Ramos (cell line): ENCODE measurements at regions not wholly inside any gene's neighbourhood (a gene's known extent, or its start where the extent isn't known, plus 50 kb on each side); places are given as distances from the start of the nearest gene placed in this dataset.

Source experiments
- in situ Hi-C: fragments of 300-500 bp; cut with MboI; formaldehyde crosslinking; loops from one replicate; pipeline ENCODE4 v1.14.3; 2022; ENCODE audit warnings: low sequenced_read_pairs; ENCODE audit not compliant: unreplicated experiment

DNA sequence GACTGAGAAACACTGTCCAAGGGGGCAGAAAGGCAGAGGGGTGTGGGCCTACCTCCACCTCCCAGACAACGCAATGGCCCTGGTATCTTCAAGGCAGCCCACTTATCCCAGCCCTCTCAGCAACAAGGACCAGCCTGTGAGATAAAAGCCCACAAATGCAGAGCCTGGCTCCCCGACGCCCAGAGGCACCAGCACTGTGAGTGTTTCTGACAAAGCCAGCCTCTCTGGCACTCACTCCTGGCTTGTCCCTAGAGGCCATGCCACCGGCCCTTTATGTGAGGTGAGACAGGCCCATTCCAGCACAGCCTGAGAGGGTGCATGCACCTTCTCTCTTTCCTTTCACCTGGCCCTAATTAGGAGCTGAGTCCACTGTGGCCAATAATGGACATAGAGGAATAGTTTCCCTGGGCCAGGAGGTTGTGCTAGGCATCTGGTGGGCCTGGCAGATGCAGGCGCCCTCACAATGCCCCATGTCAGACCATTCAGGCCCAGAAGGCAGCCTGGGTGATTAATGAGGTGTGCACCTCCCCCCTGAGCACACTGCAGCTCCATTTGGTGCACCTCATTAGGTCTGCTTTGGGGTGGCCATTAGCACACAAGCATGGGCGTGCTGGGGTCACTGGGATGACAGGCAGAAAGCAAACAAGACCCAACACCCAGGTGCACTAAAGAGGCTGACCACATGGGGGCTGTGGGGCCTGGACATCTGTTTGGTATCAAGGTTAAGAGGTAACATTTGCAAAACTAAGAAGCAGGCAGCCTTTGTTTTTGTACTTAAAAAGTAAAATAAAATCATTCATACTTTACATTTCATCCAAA, 176.0 kb downstream of the MED10 start:
- in situ Hi-C loops = no loop called here

DNA sequence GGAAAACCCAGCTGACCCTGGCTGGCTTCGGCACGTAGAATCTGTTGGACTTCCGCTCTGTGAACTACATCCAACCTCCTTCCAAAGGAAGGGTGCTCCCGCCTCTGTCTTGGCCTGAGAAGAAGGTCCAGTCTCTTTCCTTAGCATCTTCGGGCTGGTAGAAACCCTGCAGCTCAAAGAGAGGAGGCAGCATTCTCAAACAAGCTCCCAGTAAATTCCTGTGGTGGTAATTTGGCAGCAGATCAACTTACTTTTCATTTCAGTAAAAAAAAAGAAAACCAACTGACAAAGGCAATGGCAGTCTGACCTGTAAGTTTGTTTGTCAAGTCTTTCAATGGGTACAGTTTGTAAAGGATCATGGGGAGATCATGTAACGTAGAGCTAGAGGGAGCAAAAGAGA, 176.7 kb downstream of the MED10 start:
- in situ Hi-C loops = no loop called here

DNA sequence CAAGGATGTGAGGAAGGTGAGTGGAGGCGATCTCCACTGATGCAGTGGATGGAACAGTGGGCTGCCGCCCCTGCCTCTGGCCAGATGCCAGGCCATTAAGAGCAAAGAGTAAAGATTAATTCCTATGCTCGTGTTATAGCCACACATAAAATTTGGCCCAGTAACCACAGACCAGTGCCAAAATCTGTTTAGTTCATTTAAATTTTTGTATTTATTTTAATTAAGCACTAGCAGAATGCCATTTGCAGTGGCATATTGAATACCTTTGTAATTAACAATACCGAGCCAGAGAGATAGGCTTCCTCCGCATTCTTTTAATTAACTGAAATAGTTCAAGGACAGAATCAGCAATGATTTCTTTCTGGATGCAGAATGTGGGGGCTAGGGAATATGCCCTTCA, 179.8 kb downstream of the MED10 start:
- in situ Hi-C loops = no loop called here

DNA sequence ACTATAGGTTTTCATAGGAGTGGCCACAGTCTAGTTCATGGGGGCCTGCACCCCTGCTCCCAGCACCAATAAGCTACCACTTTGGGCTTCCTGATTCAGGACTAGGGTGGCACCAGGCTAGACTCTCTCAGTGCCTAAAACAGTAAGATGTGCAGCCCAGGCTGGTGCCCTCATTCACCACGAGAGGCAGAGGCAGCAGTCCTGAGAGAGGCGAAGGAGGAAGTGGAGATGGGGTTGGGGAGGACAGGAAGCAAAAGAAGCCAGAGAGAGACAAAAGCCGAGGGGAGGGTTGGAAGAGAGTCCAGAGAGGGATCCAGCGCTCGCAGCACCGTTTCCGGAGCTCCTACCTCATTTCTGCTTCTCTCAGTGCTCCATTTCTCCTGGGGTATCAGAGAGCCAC, 180.9 kb downstream of the MED10 start:
- in situ Hi-C loops = no loop called here

DNA sequence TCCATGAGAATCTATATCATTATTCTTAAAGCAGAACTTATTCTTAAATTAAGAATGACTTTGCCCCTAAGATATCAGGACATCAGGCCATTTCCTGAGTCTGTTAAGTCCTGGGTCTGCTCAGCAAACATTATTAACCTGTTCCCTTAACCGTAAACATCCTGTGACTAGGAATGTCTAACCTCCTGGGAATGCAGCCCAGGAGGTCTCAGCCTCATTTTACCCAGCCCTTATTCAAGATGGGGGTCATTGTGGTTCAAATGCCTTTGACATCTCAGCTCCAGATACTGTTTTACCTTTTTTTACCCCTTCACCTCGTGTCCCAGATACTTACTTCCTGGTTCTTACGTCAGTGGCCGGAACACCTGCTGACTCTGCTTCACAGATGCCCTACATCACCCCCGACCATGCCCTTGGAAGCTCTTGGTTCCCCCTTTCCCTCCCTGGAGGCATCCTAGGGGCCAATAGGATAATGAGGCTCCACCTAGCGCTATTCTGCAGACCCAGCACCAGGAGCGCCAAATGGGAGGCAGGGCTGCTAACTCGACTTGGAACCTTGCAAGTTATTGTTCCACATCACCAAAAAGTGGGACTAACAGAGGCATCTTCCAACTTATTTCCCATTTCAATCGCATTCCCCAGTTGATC, 182.5 kb downstream of the MED10 start:
- in situ Hi-C loops = no loop called here

DNA sequence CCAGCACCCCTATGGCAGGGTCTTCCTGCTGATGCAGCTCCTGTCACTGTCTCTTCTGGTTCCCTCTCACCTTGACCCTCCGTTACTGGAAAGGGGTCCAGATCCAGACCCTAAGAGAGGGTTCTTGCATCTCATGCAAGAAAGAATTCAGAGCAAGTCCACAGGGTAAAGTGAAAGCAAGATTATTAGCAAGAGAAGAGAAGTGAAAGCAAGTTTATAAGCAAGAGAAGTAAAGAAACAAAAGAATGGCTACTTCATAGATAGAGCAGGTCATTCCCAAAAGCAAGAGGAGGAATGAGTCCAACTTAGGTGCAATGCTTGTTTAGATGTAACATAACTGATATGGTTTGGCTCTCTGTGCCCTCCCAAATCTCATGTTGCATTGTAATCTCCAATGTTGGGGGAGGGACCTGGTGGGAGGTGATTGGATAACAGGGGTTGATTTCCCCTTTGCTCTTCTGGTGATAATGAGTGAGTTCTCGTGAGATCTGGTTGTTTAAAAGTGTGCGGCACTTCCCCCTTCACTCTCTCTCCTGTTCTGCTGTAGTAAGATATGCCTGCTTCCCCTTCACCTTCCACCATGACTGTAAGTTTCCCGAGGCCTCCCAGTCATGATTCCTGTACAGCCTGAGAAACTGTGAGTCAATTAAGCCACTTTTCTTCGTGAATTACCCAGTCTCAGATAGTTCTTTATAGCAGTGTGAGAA, 183.3 kb downstream of the MED10 start:
- in situ Hi-C loops = no loop called here

DNA sequence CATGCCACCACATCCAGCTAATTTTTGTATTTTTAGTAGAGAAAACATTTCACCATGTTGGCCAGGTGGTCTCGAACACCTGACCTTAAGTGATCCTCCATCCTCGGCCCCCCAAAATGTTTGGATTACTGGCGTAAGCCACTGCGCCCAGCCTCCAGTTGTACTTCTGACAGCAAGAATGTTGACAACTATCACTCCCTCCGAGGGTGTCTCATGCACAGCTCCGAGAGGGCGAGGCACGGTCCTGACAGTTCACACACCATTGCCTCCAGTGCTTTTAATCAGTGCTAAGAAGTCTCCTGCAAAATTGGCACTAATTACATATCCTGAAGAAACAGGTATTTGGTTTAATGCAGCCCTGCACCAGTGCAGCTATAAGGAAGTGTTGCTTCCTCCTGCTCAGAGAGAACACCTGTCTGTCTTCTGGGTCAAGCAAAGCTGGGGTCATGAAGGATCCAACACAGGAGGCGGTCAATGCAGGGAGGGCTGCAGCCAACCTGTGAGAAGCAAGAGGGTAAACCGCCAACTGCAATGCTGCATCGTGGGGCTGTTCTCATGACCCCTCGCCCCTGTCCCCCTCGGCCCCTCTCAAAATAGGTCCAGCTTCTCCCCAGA, 184.0 kb downstream of the MED10 start:
- in situ Hi-C loops = no loop called here

DNA sequence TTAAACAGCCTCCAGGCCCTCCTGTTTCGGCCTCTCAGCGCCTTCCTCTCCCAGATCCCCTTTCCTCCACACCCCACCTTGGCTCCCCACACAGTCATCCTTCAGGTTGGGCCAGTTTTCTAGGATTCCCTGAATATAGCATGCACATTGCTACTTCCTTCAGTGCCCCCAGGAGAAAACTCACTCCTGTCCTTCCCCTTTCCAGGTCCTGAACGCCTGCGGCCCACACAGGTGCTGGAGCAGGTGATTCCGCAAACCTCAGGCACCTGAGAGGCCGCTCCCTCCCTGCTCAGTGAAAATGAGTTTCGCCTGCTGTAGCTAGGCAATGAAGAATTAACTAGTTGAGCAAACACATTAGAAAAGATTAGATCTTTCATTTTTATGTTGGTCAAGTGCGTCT, 185.0 kb downstream of the MED10 start:
- in situ Hi-C loops = no loop called here

DNA sequence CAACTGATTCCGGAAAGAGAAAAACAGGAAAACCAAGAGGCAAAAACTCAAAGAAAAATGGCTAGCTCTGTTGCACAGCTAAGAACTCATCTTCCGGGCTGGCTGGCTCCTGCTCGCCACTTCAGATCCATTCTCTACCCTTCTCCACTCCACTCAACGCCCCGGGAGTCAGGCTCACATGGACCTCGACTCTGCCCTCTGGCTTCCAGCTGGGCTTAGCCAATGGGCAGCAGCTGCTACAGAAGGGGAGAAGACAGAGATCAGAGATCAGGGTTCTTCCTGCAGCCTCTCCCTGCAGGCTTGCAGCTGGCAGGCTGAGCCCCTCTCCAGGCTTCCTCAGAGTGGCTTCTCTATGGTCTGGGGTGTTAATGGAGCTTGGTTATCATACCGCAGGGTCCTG, 187.5 kb downstream of the MED10 start:
- in situ Hi-C loops = no loop called here

DNA sequence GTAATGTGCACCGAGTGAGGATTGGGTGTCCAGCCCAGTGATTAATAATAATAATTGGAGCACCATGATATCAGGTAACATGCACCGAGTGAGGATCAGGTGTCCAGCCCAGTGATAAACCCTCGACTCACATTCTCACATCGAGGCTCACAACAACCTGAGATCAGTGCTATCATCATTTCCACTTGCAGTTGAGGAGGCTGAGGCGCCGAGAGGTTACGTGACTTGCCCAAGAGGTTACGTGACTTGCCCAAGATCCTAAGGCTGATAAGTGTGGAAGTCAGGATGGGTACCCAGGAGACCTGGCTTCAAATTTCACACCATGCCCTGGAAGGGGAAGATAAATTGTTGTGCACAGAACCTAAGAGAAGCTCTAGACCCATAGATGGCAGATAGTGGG, 189.4 kb downstream of the MED10 start:
- in situ Hi-C loops = no loop called here

DNA sequence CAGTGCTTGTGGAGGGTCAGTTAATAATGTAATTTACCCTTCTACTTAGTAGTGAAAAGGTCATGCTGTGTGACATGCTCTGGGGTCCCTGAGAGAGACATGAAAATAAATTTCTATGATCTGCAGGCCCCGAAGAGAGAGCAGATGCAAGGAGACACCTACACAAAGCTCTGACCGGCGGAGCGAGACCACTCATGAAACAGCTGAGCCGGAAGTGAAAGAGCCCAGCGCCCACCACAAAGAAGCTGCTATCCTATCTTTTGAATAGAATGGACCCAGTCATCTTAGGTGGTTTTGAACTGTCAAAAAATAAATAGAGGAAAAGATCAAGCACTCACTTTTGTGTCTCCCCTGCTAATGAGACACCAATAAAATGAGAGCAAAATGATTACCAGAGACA, 190.0 kb downstream of the MED10 start:
- in situ Hi-C loops = no loop called here

DNA sequence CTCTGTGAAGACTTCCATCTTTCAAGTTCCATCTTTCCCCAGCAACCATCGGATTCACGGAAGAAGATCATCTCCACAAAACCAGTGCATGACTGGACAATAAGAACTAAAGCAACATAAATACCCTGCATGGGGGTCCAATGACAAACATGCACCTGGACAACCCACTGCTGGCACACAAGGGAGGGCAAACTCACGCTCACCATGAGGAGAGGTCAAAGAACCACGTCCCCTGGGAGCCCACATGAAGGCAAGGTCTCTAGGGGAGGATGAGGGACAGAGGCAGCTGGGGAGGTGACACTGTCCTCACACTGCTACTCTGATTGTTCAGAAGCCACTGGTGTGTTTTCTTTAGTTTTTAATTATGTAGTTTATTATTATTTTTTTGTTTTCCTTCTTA, 190.8 kb downstream of the MED10 start:
- in situ Hi-C loops = no loop called here

DNA sequence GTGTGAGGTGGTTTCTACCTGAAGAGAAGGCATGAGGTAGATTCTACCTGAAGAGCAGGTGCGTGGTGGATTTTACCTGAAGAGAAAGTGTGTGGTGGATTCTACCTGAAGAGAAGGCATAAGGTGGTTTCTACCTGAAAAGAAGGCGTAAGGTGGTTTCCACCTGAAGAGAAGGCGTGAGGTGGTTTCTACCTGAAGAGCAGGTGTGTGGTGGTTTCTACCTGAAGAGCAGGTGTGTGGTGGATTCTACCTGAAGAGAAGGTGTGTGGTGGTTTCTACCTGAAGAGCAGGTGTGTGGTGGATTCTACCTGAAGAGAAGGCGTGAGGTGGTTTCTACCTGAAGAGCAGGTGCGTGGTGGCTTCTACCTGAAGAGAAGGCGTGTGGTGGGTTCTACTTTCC, 192.8 kb downstream of the MED10 start:
- in situ Hi-C loops = no loop called here

DNA sequence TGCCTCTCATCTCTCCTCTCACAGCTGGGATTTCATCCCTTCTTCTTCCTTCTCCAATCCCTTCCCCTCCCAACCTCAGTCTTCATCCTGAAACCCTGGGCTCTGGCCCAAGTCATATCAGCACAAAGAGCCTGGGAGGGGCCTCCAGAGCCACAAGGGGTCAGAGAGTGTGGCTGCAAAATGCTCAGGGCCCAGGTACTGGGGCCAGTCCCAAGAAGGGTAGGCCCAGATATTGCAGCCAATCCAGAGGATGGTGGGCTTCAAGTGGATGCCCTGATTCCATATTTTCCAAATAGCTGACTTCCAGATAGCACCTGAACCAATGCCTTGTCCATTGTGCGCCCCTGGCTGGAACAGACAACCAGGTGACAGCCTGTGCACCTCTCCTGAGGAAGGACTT, 193.9 kb downstream of the MED10 start:
- in situ Hi-C loops = no loop called here

DNA sequence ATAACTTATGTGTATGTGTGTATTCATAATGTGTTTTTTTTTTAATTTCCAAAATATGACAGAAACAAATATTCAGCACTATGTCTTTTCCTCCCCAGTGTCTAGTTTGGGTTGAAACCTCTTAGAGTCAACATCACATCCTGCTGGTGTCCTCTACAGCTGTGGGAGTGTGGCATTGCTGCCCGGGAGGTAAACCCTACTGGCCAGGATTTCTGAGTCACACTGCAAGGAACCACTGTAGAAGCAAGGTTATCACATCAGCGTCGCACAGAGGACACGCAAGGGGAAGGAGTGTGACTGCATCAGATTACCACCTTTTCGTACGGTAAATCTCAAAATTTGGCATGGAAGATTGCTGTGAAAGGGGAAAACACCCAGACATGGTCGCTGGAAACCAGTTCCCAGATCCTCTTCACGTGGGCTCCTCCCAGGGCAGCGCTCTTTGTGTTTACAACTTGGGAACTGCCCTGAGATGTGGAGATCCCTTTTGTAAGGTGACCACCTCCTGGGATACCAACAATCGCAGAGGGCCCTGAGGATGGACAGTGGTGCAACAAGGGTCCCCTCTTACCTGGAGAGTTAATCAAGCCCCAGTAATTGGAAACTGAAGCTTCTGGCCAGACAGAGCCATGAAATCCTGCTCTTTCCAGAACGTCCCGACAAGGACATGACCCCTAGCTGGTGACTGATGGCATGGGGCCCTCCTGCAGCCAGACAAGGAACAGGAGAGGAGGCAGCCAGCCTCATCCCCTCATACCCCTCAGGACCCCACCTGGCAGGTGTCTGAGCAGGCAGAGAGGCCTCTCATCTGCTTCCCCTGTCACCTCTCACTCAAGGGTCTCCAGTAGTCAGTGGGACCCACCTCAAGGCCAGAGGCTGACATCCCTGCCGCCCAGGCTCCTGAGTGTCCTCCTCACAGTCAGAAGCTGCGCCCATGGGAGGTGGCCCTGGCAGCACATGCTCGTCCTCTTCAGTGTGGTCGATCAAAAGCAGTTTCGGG, 194.7 kb downstream of the MED10 start:
- in situ Hi-C loops = no loop called here

DNA sequence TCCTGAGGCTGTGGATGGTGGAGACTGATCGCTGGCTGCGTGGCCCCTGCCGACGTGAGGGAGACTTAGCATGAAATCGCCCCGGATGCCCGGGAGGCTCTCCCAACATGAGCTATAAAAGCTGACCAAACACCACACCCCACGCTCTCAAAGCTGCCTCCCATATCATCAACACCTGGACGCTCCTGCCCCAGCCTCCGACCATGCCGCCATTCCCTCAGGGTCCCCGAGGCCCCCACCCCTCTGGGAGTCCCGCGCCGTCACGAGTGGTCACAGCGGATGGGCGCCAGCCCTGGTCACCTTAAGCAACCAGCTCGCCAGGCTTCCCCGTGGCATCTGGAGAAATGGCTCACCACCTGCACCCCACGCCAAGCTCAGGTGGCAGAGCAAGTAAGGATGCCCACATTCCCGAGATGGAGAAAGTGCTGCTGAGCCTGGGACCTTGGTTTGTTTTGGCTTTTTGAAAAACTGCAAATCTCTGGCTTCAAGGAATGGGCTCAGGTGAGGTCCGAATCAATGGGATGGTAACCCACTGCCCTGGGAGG, 196.0 kb downstream of the MED10 start:
- in situ Hi-C loops = no loop called here

DNA sequence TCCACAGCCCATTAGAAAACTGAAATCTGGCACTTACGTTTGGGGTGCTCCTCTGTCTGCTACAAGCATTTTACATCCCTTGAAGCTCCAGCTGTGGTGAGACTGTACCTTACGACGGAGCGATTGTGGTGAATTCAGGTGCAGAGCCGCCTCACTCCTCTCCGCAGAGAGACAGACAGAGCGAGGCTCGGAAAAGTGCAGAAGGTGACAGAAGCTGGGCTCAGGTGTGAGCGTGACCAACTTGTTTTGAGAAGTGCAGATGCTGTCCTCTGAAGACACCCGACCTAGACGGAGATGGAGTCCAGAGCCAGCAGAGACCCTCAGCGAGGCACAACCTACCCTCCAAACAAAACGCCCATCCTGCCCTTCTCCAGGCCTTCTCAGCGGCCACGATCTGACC, 196.5 kb downstream of the MED10 start:
- in situ Hi-C loops = no loop called here

DNA sequence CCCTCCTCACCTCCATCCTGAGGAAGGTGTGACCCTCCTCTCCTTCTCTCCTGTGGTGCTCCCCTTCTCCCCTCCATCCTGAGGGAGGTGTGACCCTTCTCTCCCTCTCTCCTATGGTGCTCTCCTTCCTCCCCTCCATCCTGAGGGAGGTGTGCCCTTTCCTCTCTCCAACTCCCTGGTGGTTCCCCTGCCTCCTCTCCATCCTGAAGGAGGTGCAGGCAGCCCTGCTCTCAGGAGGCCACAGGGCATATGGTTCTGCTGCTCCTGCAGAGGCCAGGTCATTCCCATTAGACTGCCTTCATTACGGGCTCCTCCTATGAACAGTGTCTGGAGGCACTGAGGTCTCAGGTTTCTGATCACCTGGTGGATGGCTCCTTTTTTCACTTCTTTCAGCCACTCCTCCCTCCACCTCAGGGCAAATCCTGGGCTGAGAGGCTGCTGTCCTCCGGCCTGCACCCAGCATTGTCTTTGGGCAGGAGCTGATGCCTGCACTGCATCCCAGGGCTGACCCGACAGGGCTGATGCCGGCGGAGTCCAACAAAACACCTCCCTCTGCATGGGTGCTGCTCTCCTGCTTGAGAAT, 197.1 kb downstream of the MED10 start:
- in situ Hi-C loops = no loop called here

DNA sequence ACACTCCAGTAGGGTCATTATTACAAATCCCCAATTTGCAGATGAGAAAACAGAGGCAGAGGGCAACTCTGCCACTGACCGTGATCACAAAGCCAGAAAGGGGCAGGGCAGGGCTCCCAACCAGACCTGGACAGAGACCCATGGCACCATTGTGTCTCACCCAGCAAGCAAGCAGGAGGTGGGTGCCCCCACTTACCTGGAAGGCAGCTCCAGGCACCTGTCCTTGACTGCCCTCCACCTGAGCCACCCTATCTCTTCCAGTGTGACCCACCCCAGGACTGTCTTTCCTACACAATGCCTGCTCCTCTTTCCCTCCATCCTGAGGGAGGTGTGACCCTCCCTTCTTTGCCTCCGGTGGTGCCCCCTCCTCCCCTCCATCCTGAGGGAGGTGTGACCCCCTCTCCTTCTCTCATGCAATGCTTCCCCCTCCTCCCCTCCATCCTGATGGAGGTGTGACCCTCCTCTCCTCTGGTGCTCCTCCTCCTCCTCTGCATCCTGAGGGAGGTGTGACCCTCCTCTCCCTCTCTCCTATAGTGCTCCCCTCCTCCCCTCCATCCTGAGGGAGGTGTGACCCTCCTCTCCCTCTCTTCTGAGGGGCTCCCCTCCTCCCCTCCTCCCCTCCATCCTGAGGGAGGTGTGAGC, 198.0 kb downstream of the MED10 start:
- in situ Hi-C loops = no loop called here
